Tibial nerve (tissue), 3 donors: ENCODE measurements at regions not wholly inside any gene's neighbourhood (a gene's known extent, or its start where the extent isn't known, plus 50 kb on each side); places are given as distances from the start of the nearest gene placed in this dataset.

Source experiments
- CTCF ChIP-seq, 5 experiments: fragments of 200-600 bp in 3 of 5; fragments of 450-650 bp in 2 of 5; sonication (generic) in 3 of 5; IDR thresholded peaks; one replicate each; pipeline ENCODE4 v1.5.1; 2016 to 2019; ENCODE audit warnings: antibody characterized with exemption in 5 of 5, mild to moderate bottlenecking in 3 of 5, moderate library complexity in 2 of 5
- POLR2A ChIP-seq, 2 donors: fragments of 450-650 bp; IDR thresholded peaks; one replicate each; pipeline ENCODE4 v1.6.1; 2017; ENCODE audit warnings: antibody characterized with exemption in 2 of 2, mild to moderate bottlenecking in 2 of 2, moderate library complexity in 2 of 2

DNA sequence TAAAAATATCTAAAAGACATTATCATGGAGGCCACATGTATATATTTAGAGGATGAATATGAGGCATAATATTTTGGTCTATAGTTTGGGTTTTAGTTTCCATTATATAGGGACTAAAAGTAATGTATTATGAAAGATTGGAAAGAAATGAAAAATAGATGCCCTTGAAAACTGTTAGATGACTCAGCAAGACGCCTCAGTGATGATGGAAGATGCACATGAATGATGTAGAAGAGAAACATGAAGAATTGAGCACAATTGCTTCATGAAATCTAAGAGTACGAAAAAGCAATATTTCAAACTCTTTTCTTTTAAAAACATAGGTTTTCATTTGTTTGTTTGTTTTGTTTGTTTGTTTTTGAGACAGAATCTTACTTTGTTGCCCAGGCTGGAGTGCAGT lies 89.8 kb downstream of the ARL4A start:
- TF ChIP-seq POLR2A (IDR thresholded peaks at IDR 0.05), result no peak
- no peak for TF ChIP-seq CTCF (IDR thresholded peaks at IDR 0.05)
